Caco-2 (cell line): ENCODE measurements at regions not wholly inside any gene's neighbourhood (a gene's known extent, or its start where the extent isn't known, plus 50 kb on each side); places are given as distances from the start of the nearest gene placed in this dataset.

ENCODE experiments used
- BruUV-seq: library from RNA; stranded (reverse); fragments of 400-500 nt; replicated peaks from 2 replicates; lab custom pipeline; 2021; lab: Mats Ljungman, UMichigan
- CTCF ChIA-PET: fragments of 300-600 bp; sonication (Branson Sonifier 250); formaldehyde crosslinking; loops from one replicate; lab custom pipeline; 2022; ENCODE audit warnings: antibody characterized with exemption; lab: Charles Lee
- POLR2A ChIA-PET: fragments of 300-600 bp; sonication (Branson Sonifier 250); formaldehyde crosslinking; loops from one replicate; lab custom pipeline; 2022; ENCODE audit warnings: antibody characterized with exemption; lab: Charles Lee
- DNase-seq, 2 experiments: peaks; one replicate each; pipeline versions ENCODE4 v3.0.0 to v3.0.0-alpha.2; 2020 to 2022
- H3K27me3 ChIP-seq: replicated peaks from 2 replicates; pipeline ENCODE4 v1.6.0; 2011; ENCODE audit warnings: low read length; ENCODE audit not compliant: control insufficient read depth, insufficient read depth
- H3K36me3 ChIP-seq: 2 replicates; pipeline ENCODE4 v1.5.1; 2011; ENCODE audit warnings: low read length; ENCODE audit not compliant: control insufficient read depth, insufficient read depth
- H3K4me1 ChIP-seq: fragments of 250-450 bp; sonication (Bioruptor Pico); 2 replicates; pipeline ENCODE4 v1.5.1; 2020; ENCODE audit warnings: mild to moderate bottlenecking
- H3K4me3 ChIP-seq: 2 replicates; pipeline ENCODE4 v1.5.1; 2011; ENCODE audit warnings: low read depth, mild to moderate bottlenecking, control low read depth, low read length
- H3K9me3 ChIP-seq: fragments of 250-450 bp; sonication (Bioruptor Pico); 2 replicates; pipeline ENCODE4 v1.5.1; 2020; ENCODE audit warnings: mild to moderate bottlenecking, moderate library complexity
- H3K27ac Mint-ChIP-seq: one replicate; pipeline ENCODE4 v1.8.0; 2022; ENCODE audit warnings: mixed read lengths; ENCODE audit not compliant: unreplicated experiment
- H3K27me3 Mint-ChIP-seq: one replicate; pipeline ENCODE4 v1.8.0; 2022; ENCODE audit warnings: mixed read lengths; ENCODE audit not compliant: insufficient read depth, unreplicated experiment
- H3K36me3 Mint-ChIP-seq: one replicate; pipeline ENCODE4 v1.8.0; 2022; ENCODE audit warnings: mild to moderate bottlenecking, mixed read lengths; ENCODE audit not compliant: insufficient read depth, unreplicated experiment
- H3K4me1 Mint-ChIP-seq: one replicate; pipeline ENCODE4 v1.8.0; 2022; ENCODE audit warnings: low read depth, mixed read lengths; ENCODE audit not compliant: unreplicated experiment
- H3K4me3 Mint-ChIP-seq: one replicate; pipeline ENCODE4 v1.8.0; 2022; ENCODE audit warnings: mild to moderate bottlenecking, moderate library complexity, mixed read lengths; ENCODE audit not compliant: unreplicated experiment
- H3K9me3 Mint-ChIP-seq: one replicate; pipeline ENCODE4 v1.8.0; 2022; ENCODE audit warnings: mixed read lengths; ENCODE audit not compliant: unreplicated experiment
- CTCF ChIP-seq, 2 experiments: fragments of 200-600 bp in 1 of 2; IDR thresholded peaks; 1 replicate in 1 of 2; 2 replicates in 1 of 2; pipeline versions ENCODE4 v1.5.1 to v1.8.0; 2011 to 2022; ENCODE audit warnings: antibody characterized with exemption in 1 of 2, control low read depth in 1 of 2, inconsistent platforms in 1 of 2, low read depth in 1 of 2, low read length in 1 of 2, mild to moderate bottlenecking in 1 of 2, moderate library complexity in 1 of 2; ENCODE audit not compliant: insufficient read depth in 1 of 2, severe bottlenecking in 1 of 2, unreplicated experiment in 1 of 2
- intact Hi-C: fragments of 100-400 bp; cut with micrococcal nuclease; formaldehyde crosslinking; loops from one replicate; pipeline ENCODE4 v1.10.0; 2022; ENCODE audit not compliant: unreplicated experiment

GRCh38 chr2:52629944-52630343, 1137.7 kb upstream of the CHAC2 start:
- no TSS peak for BruUV-seq
- Mint-ChIP-seq H3K27ac (no peak overlapping the region), H3K4me3 (no peak overlapping the region), H3K4me1 (no peaks in the 10 kb centered on the region), H3K27me3 (no peaks in the 10 kb centered on the region), H3K9me3 (peaks cover 9% of the 10 kb centered on the region), H3K36me3 (no peaks in the 10 kb centered on the region)
- POLR2A ChIA-PET, result no interaction called here
- DNase-seq, result no peak
- intact Hi-C loops, result no loop called here
- Histone ChIP-seq H3K4me1 (no peaks in the 10 kb centered on the region), H3K27me3 (no peaks in the 10 kb centered on the region), H3K9me3 (no peaks in the 10 kb centered on the region; the same call in 1 of the 2 replicates), H3K4me3 (no peak overlapping the region), H3K36me3 (no peaks in the 10 kb centered on the region)
- TF ChIP-seq CTCF (IDR thresholded peaks at IDR 0.05; ENCODE audit: insufficient read depth in 1 of 2, low read depth in 1 of 2, low read length in 1 of 2, severe bottlenecking in 1 of 2, unreplicated experiment in 1 of 2), result no peak
- CTCF ChIA-PET, result no interaction called here

DNA sequence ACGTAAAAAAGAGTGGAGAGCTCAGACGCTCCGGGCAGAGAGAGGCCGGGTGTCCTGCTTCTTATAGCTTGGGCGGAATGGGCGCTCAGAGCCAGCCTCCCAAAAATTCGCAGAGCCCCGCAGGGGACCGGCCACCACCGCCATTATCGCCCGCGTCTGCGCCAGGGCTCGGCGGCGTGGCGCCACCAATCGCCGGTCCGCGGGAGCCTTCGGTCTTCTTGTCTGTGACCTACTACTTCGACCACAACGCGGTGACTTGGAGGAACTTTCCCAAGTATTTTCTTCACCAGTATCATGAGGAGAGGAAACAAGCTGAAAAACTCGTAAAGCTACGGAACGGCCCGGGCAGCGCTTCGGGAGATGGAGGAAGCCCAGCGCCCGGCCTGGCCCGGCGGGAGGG, 1138.1 kb upstream of the CHAC2 start:
- Histone ChIP-seq H3K4me3 (no peak overlapping the region), H3K4me1 (no peaks in the 10 kb centered on the region), H3K9me3 (no peaks in the 10 kb centered on the region; the same call in 1 of the 2 replicates), H3K27me3 (no peaks in the 10 kb centered on the region), H3K36me3 (no peaks in the 10 kb centered on the region)
- H3K27me3 Mint-ChIP-seq, result no peaks in the 10 kb centered on the region
- BruUV-seq, result no TSS peak
- no peak overlapping the region for H3K4me3 Mint-ChIP-seq
- ChIA-PET CTCF (no interaction called here), POLR2A (no interaction called here)
- intact Hi-C loops, result no loop called here
- H3K9me3 Mint-ChIP-seq, result peaks cover 9% of the 10 kb centered on the region
- H3K27ac Mint-ChIP-seq, result no peak overlapping the region
- no peak for TF ChIP-seq CTCF (IDR thresholded peaks at IDR 0.05; ENCODE audit: insufficient read depth in 1 of 2, low read depth in 1 of 2, low read length in 1 of 2, severe bottlenecking in 1 of 2, unreplicated experiment in 1 of 2)
- no peak for DNase-seq
- H3K4me1 Mint-ChIP-seq, result no peaks in the 10 kb centered on the region
- H3K36me3 Mint-ChIP-seq, result no peaks in the 10 kb centered on the region

DNA sequence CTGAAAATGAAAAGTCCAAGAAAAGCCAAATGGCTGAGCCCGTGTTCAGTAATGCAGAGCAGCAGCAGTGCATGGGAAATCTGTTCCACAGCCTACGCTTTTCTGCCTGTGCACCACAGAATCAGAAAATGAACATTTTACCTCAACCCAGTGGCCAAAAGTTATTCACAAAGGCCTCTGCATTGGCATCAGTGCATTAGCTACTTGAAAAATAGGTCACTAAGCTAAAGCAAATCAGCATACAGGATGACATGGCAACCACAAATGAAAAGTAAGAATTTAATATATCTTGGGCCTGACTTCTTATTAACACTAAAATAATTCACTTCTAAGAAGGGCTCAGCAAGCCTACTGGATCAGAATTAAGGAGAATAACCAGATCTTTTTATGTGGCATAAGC, 1145.3 kb upstream of the CHAC2 start:
- ChIA-PET CTCF (no interaction called here), POLR2A (no interaction called here)
- BruUV-seq, result no TSS peak
- no peaks in the 10 kb centered on the region for H3K36me3 ChIP-seq
- Mint-ChIP-seq H3K27ac (no peak overlapping the region), H3K4me1 (no peaks in the 10 kb centered on the region), H3K9me3 (no peaks in the 10 kb centered on the region), H3K4me3 (no peak overlapping the region), H3K36me3 (no peaks in the 10 kb centered on the region), H3K27me3 (no peaks in the 10 kb centered on the region)
- DNase-seq, result no peak
- intact Hi-C loops, result no loop called here
- H3K9me3 ChIP-seq, result no peaks in the 10 kb centered on the region
- no peaks in the 10 kb centered on the region for H3K4me1 ChIP-seq
- H3K27me3 ChIP-seq, result no peaks in the 10 kb centered on the region
- H3K4me3 ChIP-seq, result no peak overlapping the region
- TF ChIP-seq CTCF (IDR thresholded peaks at IDR 0.05; ENCODE audit: insufficient read depth in 1 of 2, low read depth in 1 of 2, low read length in 1 of 2, severe bottlenecking in 1 of 2, unreplicated experiment in 1 of 2), result no peak
